NOMO-1 treated with DMSO at 0.1 percent for 48 hours (cell line): ENCODE measurements at regions not wholly inside any gene's neighbourhood (a gene's known extent, or its start where the extent isn't known, plus 50 kb on each side); places are given as distances from the start of the nearest gene placed in this dataset.

Experiments used
- DNase-seq: peaks from one replicate; lab custom pipeline; 2025; ENCODE audit not compliant: unreplicated experiment; lab: John Stamatoyannopoulos, UW

DNA sequence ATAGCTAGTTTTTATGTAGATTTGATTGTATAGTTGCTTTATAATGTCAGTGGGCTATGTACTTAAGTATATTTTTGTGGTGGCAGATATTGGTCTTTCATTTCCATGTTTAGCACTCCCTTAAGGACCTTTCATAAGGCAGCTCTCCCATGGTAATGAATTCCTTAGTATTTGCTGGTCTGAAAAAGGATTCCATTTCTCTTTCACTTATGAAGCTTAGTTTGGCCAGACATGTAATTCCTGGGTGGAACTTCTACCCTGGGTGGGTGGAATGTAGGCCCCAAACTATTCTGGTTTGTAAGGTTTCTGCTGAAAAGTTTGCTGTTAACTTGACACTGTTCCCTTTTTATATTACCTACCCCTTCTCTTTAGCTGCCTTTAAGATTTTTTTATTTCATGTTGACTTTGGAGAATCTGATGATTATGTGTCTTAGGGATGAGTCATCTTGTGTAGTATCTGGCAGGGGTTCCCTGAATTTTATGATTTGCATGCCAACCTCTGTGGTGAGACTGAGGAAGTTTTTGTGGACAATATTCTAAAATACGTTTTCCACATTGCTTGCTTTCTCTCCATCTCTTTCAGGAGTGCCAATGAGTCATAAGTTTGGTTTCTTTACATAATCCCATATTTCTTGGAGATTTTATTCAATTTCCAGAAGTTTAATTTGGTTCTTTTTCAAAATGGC, 65.4 kb upstream of the VRK2 start:
- DNase-seq: no peak

DNA sequence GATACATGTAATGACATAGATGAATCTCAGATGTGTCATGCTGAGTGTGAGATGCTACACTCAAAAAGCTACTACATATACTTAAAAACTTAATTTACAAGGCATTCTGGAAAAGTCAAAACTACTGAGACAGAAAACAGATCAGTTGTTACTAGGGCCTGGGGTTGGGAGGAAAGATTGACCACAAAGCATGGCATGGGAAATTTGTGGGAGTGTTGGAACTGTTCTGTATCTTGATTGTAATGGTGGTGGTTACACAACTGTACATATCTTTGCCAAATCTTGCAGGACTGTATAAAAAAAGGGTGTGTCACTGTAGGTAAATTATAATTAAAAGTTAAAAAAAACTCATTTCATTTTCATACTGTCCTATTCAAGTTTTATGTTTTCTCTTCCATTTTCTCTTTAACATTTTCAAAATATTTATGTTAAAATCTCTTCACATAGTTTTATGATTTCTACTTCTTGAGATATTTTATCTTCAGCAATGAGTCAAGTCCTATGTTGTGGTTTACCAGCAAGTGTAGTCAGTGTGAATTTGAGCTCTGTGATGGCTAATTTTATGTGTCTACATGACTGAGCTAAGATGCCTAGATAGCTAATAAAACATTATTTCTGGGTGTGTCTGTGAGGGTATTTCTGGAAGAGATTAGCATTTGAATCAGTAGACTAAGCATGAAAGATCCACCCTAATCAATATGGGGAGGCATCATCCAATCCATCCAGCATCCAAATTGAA, 58.6 kb upstream of the VRK2 start:
- DNase-seq: no peak

DNA sequence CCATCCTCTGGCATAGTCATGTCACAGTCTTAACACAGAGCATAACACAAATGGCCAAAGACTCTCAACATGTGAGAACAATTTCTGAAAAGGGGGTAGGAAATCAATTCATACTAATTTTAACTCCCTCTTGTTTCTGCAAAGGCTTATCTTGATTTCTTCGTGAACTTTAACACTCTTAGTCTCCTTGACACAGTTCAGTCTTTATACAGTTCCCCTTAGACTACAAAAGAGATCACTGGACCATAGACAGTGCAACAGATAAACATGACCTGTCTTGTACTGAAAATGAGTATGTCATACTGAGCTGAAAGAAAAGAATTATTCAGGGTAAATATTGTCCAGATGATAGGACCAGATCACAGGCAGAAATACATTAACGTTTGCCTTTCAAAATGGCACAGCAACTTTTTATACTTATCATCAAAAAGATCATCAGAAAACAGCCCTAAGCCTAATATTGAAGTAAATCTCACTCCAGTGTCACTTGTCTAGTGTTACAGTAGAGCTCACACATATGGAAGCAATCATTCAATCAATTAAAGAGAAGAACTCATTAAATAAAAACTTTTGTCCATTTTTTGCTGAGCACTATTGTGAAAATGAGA, 56.4 kb upstream of the VRK2 start:
- no peak for DNase-seq
